ENCODE measurements at regions not wholly inside any gene's neighbourhood (a gene's known extent, or its start where the extent isn't known, plus 50 kb on each side); places are given as distances from the start of the nearest gene placed in this dataset.

- TF ChIP-seq, protein P1, sequence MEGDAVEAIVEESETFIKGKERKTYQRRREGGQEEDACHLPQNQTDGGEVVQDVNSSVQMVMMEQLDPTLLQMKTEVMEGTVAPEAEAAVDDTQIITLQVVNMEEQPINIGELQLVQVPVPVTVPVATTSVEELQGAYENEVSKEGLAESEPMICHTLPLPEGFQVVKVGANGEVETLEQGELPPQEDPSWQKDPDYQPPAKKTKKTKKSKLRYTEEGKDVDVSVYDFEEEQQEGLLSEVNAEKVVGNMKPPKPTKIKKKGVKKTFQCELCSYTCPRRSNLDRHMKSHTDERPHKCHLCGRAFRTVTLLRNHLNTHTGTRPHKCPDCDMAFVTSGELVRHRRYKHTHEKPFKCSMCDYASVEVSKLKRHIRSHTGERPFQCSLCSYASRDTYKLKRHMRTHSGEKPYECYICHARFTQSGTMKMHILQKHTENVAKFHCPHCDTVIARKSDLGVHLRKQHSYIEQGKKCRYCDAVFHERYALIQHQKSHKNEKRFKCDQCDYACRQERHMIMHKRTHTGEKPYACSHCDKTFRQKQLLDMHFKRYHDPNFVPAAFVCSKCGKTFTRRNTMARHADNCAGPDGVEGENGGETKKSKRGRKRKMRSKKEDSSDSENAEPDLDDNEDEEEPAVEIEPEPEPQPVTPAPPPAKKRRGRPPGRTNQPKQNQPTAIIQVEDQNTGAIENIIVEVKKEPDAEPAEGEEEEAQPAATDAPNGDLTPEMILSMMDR (conservative IDR thresholded peaks at IDR 0.05 in 1 of 2, IDR thresholded peaks at IDR 0.05 in 1 of 2; ENCODE audit: extremely low read depth in 1 of 2, insufficient read depth in 1 of 2, low read depth in 1 of 2, low read length in 2 of 2): no peak
- TF ChIP-seq EZH2 (IDR thresholded peaks at IDR 0.05; ENCODE audit: borderline replicate concordance, low read length): no peak
Measured at GRCh38 chr10:128803790-128804189, 663.3 kb upstream of the MGMT start.

Data from mammary epithelial cell (primary cell).